ENCODE measurements at regions not wholly inside any gene's neighbourhood (a gene's known extent, or its start where the extent isn't known, plus 50 kb on each side); places are given as distances from the start of the nearest gene placed in this dataset.
"Not testable (repeated sequence)": the region's sequence is repeated elsewhere in the genome, so short reads cannot be mapped to it uniquely, and the experiment has no call there.

- DNase-seq, result no peak
Observed at GRCh38 chr7:153891990-153892389, 160.2 kb upstream of the DPP6 start.

DNA sequence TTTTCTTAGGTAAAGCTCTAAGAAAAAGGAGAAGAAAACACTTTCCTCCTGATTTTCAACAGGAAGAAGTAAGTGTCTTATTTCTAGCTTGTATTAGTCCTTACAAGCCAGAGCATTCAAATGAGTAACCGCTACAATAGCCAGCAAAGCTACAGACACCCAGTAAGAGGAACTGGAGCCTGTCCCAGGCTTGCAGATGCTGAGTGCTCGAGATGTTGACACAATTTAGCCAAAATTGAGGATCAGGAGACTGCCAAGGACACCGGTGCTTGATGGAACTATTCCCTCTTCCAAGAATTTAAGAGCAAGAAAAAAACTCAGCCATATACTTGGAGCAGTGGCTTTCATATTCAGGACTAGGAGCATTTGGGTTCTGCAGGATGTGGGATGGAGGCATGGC is 149.3 kb upstream of the DPP6 start:
- DNase-seq, result no peak

- no peak for DNase-seq
Observed at GRCh38 chr7:153912211-153912610, 140.0 kb upstream of the DPP6 start.

GRCh38 chr7:153920126-153920525 is 132.1 kb upstream of the DPP6 start:
- DNase-seq, result no peak

DNA sequence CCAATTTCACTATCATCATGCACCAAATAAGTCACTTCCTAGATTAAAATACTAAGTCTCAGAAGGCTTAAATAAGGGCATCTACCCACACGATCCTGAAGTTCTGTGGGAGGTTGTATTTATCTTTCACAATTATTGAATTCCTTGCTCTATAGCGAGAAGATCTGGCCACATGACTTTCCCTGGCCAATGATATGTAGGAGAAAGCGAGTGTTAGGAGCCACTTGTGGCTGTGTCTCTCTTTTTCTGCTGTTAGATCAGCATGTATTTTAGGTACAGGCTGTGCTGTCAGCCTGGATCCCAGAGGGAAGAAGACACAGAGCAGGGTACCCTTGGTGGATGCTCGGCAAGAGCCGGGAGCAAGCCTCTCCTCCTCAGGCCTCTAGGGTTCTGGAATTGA is 131.3 kb upstream of the DPP6 start:
- DNase-seq, result no peak

- no peak for DNase-seq
Observed at GRCh38 chr7:153921408-153921807, 130.8 kb upstream of the DPP6 start.

- no peak for DNase-seq
Observed at GRCh38 chr7:153930696-153931095, 121.5 kb upstream of the DPP6 start.

- no peak for DNase-seq
Observed at GRCh38 chr7:153934048-153934447, 118.2 kb upstream of the DPP6 start.

GRCh38 chr7:153934629-153935028 is 117.6 kb upstream of the DPP6 start:
- no peak for DNase-seq

- DNase-seq, result no peak
Observed at GRCh38 chr7:153935095-153935494, 117.1 kb upstream of the DPP6 start.

DNA sequence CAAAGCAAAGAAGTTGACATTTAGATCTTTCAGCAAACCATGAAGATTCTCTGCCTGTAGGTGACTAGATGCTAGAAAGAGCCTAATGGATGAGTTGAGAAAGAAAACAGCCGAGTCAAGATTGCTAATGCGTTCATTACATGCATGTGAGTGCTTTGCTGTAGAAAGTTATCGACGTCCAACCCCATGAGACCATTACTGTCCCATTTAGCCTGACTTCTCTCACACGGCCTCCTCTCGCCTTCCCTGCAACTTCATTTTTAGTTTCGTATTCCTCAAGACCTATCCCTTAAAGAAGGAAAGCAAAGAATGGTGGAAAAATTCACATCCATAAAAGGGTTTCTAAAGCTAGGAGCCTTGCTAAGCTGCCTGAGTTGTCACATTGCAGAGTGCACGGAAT is 113.7 kb upstream of the DPP6 start:
- DNase-seq, result no peak

DNA sequence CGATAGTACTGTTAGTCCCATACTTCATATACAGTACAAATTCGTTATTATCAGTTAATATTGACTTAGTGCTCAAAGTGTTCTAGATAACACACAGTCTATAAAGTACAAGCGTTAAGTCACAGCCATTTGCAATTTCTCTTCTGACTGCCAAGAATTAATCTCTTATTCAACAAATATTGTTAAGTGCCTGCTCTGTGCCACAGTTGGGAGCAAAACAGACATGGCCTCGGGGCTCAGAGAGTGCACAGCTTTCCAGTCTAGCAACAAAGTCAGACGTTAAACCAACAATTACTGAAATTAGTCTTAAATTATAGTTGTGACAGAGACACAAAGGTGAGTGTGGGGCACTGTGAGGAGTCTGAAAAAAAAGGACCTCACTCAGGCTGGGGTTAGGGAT is 113.0 kb upstream of the DPP6 start:
- no peak for DNase-seq

DNA sequence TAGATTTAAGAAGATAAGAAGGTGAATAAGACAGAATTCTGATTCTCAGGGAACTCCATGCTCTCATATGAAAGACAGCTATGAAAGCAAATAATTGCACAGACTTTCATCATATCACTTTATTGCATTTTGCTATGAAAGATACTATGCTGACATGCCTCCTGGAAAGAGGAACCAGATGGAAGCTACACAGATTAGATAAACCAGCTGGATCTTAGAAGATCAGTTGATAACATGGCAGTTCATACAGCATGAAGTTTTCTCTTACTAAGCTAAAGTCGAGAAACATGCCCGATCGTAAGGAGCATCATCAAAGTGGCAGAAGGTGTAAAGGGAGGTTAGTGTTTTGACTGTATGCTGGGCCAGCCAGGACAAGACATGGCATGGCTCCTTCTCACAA is 112.5 kb upstream of the DPP6 start:
- no peak for DNase-seq

DNA sequence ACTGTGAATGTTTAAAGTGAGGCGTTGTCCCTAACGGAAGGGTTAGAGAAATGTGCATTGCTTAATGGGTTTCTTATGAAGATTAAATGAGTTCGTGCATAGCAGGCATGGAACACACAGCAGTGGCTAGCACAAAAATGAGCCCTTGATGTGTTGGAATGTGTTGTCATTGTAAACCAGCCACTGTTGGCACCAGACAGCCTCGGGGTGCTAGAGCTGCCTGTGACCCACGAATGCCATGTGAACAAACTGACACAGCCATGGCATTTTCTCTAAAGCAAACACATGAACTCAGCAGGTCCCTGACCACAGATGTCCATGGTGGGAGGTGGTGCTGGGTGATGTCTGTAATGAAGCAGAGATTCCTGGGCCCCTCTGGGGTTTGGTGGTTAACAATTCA is 111.1 kb upstream of the DPP6 start:
- no peak for DNase-seq

DNA sequence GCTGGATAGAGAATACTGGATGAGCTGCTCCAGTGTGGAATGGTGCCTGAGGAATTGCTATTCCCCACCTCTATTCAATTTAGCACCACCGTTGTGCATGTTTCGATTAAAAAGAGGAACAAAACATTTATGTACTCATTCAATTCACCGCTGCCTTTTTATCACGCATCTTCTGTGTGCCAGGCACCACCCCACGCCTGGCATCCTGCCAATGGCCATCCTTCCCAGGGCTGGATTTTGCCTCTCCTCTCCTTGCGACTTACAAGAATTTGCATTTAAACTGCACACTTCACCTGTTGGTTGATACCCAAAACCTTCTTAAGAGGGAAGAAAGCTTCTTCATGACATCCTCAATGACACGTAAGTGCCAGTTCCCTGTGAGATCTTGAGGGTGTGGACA is 110.2 kb upstream of the DPP6 start:
- no peak for DNase-seq

DNA sequence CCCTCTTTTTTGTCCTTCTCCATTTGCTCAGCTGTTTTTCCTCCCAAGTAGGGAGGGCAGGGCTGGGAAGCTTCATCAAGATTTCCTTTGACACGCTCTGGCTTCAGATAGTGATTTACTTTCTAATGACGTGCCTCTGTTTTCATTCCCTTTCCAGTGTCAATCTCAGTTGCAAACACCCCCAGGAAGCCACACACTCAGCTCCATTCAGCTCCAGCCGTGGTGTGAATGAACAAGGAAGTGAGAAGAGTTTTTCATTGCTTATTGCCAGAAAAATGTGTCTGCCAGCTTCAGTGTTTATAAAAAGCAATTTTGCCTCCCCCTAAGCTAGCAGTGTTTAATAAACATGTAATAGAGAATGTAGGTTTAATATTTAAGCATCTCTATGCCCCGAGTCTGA is 108.7 kb upstream of the DPP6 start:
- no peak for DNase-seq

DNA sequence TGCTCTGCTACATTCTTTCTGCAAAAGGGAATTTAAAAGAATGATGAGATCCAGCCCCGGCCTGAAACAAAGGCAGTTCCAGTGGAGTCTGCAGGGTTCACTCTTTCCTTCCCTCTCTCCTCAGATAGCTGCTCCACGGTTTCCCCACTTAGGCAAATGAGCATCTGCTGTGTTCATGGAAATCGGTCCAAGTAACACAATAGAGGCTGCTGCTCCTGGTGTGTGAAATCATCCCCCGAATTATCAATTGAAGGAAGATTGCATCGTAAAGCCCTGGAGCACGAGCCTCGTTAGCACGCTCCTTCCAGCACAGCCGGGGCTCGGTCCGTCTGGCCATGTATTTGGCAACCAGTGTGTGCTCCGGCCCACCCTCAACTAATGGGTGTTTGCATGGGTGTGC is 108.3 kb upstream of the DPP6 start:
- no peak for DNase-seq

- no peak for DNase-seq
Observed at GRCh38 chr7:153948060-153948459, 104.1 kb upstream of the DPP6 start.

- no peak for DNase-seq
Observed at GRCh38 chr7:153951316-153951715, 100.9 kb upstream of the DPP6 start.

- DNase-seq, result no peak
Observed at GRCh38 chr7:153954477-153954876, 97.7 kb upstream of the DPP6 start.

- not testable (repeated sequence) for DNase-seq
Observed at GRCh38 chr7:153957677-153958076, 94.5 kb upstream of the DPP6 start.

- not testable (repeated sequence) for DNase-seq
Observed at GRCh38 chr7:153958381-153958780, 93.8 kb upstream of the DPP6 start.

GRCh38 chr7:153958789-153959188 is 93.4 kb upstream of the DPP6 start:
- not testable (repeated sequence) for DNase-seq

- DNase-seq, result not testable (repeated sequence)
Observed at GRCh38 chr7:153964481-153965112, 87.6 kb upstream of the DPP6 start.

- not testable (repeated sequence) for DNase-seq
Observed at GRCh38 chr7:153969016-153969415, 83.2 kb upstream of the DPP6 start.

GRCh38 chr7:153974603-153975002 is 77.6 kb upstream of the DPP6 start:
- not testable (repeated sequence) for DNase-seq
